ENCODE measurements at regions not wholly inside any gene's neighbourhood (a gene's known extent, or its start where the extent isn't known, plus 50 kb on each side); places are given as distances from the start of the nearest gene placed in this dataset.

DNA sequence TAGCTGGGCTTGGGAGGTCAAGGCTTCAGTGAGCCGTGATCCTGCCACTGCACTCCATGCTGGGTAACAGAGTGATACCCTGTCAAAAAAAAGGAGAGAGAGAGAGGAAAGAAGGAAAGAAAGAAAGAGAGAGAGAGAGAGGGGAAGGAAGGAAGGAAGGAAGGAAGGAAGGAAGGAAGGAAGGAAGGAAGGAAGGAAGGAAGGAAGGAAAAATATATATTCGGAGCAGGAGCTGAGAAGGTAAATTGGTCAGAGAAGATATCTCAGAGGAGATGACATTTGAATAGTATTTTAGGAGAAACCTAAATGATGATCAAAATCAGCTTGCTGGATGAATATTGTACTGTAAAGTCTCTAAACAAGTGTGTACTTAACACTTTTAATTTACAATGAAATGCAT lies 633.1 kb downstream of the ZPLD1 start:
- DNase-seq, result no peak

DNA sequence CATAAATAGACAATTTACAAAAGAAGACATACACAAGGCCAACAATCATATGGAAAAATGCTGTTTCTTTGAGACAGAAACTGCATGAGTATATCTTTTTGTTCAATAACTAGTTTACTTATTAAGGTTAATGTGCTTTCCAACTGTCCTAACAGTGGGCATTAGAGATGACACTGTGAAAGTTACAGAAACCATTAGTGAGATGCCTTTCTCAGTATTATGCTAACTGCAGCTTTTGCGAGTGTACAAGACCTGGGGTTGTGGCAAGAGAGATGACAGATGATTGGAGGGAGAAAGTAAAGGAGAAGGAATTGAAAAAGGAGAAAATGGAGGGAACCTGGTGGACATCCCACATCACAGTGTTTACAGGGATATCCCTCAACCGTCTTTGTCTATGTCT lies 640.5 kb downstream of the ZPLD1 start:
- no peak for DNase-seq

DNA sequence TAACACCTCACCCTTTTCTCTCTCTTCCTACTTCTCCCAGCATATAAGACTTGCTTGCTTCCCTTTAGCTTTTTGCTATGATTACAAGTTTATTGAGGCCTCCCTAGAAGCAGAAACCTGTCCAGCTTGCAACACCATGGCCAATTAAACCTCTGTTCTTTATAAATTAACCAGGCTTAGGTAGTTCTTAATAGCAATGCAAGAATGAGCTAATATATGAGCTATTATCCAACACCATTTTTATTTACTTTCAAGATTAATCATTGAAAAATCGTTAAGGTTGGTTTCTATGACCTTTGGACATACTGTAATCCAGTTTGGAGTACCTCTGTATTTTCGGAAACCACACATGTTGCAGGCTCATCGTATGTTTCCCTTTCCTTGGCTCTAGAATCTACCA lies 643.1 kb downstream of the ZPLD1 start:
- DNase-seq, result no peak

DNA sequence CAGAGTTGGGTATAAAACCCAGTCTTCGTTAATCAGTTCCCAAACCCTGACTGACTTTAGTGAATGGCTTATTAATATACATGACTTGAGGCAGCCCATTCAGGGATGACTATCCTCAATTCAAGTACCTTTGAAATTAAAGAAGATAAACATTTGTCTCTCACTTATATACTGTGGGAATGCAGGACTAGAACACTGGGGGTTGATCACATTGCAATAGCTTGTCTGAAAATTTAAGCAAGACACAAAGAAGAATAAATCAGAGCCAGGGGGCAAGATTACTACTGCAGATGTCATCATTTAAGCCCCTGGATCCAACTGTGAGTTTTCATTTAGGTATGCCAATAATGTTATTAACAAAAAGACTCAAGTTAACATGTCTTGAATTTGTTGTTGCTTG lies 647.7 kb downstream of the ZPLD1 start:
- no peak for DNase-seq

DNA sequence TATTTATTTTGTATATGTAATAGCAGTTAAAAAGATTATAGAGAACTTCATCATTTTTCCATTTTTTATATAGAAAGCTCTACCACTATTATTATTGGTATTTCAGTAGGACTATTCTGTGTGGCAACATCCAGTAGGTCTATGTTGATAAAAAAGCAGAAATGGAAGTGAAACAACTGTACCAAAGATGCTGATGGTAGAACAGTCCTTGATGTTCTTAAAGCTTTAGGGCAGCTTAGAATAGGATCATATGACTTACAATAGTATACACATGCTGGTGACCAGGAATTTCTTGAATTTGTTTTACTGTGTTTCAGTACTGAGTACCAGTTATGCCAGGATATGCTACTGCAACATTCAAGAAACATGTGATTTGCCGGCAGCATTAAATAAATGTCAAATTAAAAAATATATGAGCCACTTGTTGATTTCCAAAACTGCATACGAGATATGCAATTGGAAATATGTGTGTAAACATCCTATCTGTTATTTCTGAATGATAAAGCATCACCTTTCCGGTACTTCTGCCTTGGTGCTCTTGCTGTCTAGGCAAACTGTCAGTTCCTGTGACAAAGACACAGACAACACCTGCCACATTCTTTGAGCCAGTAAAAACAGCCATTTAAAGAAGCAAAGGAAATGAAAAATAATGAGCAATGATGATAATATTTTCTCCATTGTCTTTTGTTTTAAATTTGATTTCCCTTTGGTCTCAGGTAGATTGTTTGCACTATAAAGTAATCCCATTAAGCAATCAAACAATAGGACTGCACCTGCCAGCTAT lies 649.2 kb downstream of the ZPLD1 start:
- DNase-seq, result no peak

DNA sequence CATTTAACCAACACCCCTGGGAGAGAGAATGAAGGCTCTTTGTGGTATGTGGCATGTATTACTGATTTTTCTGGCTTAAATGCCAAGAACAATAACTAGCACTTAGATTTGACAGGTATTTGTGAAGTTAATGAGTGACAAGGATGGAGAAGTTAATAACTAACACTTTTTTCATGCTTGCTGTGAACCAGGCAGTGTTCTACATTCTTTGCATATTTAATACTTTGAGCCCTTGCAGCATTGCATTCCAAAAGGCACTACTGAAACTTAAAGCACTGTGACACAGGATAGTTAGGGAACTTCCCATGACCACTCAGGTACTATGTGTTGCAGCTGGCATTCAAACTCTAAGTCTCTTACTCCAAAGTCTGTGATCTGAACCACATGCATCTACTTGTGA lies 650.6 kb downstream of the ZPLD1 start:
- no peak for DNase-seq

DNA sequence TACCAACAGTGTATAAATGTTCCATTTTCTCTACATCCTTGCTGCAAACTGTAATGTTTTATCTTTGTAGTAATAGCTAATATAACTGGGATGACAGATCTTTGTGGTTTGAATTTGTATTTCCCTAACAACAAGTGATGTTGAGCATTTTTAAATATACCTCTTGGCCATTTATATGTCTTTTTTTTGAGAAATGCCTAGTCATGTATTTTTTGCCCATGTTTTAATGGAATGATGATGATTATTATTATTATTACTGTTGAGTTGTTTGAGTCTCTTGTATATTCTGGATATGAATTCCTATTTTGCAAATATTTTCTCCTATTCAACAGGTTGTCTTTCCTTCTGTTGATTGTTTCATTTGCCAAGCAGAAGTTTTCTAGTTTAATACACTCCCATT lies 654.9 kb downstream of the ZPLD1 start:
- no peak for DNase-seq

DNA sequence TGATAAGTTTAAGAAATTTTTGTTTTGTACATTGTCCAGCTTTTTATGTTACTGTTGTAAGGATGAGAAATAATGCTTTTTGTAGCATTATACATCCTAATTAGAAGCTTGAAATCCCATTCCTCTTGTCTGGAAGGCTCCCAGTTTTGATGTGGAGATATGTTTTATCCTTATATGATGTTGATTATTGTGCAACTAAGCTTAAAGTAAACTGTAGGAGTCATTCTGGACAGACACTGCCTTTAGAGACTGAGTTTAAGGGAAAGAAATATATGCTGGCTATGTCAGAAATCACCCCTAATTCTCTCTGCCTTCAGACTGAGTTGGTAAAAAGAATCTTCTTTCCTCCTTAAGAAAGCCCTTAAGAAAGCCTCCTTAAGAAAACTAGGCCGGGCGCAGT lies 670.4 kb downstream of the ZPLD1 start:
- no peak for DNase-seq

DNA sequence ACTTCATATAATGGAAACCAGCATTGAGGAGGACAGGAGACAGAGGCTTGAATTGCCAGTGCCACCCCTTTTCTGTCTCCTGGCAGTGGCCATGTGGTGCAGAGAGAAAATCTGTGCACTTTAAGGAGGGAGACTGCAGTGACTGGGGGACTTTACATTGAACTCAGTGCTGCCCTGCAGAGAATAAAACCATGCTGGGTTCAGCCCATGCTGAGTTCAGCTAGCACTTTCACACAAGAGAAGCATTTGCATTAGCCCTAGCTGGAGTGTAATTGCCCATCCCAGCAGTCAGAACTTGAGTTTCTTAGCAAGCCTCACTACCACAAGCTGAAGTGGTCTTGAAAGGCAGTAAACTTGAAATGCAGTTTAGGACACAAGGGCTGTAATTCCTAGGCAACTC lies 677.5 kb downstream of the ZPLD1 start:
- no peak for DNase-seq

DNA sequence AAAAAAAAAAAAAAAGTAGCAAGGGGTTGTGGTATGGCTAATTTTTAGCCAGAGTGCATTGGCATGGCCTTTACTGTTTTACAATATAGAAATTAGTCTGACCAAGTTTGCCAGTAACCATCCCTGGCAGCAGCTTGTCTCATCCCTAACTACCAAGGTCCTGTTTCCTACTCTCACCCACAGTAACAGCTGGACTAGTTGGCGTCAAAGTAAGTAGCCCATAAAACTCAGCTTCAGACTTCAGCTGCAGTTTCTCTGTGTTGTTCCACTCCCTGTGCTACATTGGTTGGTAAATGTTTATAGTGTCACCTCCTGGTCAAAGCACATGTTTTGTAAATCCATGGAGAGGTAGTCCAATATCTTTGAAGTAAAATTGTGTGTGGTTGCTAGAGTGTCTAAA lies 691.3 kb downstream of the ZPLD1 start:
- no peak for DNase-seq

DNA sequence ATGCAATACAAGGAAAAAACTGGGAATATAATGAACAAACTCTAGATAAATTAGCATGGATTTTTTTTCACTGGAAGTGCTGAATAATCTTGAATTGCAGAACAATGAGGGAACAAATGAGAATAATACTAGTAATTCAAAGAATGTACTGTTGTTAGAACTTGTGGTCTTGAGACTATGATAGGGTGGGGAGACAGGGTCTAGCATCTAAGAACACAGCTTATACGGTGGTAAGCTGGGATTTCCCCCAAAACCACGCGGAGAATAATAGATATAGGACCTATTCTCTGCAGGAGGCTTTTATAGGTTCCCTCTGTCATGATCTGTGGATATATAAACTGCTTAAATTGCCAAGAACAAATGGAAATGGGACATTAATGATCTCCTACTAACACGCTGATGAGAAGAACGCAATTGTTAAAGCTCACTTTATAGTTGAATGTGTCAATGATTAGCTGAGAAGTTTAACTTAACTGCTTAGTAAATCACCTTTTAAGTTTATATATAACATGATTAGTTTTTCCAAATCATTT lies 692.3 kb downstream of the ZPLD1 start:
- DNase-seq, result no peak

DNA sequence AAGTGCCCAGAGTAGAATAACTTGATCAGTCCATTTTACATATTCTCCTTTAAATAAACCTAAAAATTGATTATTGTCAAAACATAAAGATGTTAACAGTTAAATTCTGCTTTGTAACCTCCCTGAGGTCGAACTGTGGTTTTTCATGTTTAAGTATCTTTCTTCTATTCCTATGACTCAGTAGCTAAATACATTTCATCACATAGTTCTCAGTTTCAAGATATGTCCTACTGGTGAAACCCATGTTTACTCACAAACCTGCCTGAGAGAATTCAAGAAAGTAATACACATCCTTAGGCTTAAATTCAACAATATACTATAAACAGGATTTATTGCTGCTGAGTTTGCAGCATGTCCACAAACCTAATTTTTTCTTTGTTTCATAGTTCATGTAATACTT lies 692.9 kb downstream of the ZPLD1 start:
- DNase-seq, result no peak

DNA sequence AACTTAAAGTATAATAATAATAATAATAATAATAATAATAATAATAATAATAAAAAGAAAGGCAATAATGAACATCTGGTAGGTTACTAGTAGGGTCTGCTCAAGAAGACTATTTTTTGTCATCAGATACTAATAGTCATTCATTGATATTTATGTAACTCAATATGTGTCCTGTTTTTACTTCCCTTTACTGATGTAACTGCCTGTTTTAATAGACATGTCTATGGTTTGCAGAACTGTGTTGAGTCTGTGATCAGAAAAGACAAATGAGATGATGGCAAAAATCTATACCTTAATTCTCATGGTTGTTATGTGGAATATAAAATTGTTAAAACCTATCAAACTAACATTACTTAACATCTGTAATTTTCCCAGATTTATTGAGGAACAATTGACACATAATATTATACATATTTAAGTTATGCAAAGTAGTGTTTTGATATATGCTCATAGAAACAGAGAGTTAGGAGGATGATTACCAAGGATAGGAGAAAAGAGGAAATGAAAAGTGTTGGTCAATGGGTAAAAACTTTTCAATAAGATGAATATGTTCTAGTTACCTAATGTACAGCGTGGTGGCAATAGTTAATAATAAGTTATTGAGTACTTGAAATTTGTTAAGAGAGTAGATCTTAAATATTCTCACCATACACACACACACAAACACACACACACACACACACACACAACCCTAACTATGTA lies 699.4 kb downstream of the ZPLD1 start:
- no peak for DNase-seq

DNA sequence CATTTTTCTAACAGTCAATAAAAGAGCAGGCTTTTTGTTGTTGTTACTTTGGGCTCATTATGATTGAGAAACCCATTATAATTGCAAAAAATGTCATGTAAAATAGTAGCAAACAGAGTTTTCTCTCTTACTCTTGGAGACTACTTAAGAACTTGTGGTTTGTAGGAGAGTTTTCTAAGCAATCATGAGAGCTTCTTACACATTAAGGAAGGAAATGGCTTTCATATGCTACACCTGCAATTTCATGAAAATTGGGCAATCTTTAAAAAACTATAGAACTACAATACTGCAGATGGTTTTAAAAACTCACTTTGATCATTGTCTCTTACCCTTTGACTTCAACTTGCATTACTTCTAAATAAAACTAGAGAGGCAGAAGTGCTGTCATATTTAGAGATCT lies 701.8 kb downstream of the ZPLD1 start:
- DNase-seq, result no peak

DNA sequence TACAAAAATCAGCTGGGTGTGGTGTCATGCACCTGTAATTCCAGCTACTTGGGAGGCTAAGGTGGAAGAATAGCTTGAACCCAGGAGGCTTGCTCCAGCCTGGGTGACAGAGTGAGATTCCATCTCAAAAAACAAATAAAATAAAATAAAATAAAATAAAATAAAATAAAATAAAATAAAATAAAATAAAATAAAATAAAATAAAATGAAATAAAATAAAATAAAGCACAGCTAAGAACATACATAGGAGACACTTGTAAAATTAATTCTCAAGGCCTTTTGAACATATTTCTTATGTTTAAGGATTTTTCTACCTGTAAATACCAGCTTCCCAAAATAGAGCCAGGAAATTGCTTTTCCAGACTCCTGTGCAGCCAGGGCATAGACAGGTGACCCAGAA lies 703.0 kb downstream of the ZPLD1 start:
- no peak for DNase-seq

DNA sequence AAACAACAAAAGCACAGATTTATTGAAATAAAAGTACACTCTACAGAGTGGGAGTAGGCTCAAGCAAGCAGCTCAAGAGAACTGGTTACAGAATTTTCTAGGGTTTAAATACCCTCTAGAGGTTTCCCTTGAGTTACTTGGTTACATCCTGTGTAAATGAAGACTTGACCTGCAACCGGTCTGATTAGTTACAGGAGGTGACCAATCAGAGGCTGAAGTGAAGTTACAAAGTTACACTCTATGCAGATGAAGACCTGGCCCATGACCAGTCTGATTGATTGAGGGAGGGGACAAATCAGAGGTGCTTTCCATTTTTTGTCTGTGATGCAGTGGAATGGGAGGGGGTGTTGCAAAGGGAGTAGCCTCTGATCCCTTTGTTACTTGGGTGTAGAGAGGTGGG lies 723.4 kb downstream of the ZPLD1 start:
- DNase-seq, result no peak

DNA sequence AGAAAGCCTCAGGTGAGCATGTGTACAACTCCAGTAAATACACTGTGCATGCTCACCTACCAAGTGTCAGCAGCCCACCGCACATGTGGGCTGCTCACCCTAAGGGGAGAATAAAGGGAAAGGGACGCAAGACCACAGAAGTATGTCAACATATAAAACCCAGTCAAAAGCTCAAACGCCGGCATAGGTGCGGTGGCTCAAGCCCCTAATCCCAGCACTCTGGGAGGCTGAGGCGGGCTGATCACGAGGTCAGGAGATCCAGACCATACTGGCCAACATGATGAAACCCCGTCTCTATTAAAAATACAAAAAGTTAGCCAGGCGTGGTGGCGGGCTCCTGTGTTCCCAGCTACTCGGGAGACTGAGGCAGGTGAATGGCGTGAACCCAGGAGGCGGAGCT lies 732.1 kb downstream of the ZPLD1 start:
- DNase-seq, result no peak

DNA sequence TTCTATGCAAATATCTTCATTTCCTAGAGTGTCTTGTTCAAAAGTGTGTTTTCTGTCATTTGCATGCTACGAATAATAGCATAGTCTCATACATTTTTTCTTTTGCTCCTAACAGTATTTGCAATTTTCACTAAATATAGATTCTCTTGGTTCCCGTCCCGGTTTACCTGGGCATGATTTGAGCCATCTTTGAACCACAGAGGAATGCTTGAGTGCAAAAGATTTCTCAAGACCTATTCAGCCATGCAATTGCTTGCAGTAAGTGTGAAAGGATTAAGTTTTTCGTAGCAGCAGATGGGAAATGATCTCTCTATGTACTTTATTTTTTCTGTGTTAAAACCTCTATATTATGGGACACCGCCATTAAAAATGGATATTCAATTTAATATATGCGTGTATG lies 733.0 kb downstream of the ZPLD1 start:
- no peak for DNase-seq

DNA sequence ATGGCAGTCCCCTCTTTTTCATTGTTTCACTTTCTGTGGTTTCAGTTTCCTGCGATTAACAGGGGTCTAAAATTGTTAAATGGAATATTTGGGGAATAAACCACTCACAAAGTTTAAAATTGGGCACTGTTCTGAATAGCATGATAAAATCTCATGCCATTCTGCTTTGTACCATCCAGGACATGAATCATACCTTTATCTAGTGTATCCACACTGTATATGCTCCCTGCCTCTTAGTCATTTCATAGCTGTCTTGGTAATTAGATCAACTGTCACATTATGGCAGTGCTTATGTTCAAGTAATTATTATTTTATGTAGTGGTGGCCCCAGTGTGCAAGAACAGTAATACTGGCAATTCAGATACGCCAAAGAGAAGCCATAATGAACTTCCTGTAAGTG lies 734.5 kb downstream of the ZPLD1 start:
- DNase-seq, result no peak

DNA sequence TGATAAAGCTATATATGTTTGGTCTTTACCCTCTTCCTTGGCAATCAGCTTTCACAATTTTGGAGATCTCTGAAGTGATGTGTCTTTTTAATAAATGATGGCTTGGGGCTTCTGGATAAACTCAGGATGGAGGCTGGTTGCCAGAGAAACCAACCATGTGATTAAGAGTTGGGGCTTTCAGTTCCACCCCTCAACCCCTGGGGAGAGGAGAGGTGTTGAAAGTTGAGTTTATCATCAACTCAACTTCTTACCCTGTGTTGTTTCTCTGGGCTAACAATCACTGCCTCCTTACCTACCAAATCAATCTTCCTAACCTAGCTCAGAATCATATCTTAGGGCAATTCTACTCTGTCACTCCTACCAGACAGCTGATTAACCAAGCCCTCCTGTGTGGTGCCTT lies 735.8 kb downstream of the ZPLD1 start:
- DNase-seq, result no peak

DNA sequence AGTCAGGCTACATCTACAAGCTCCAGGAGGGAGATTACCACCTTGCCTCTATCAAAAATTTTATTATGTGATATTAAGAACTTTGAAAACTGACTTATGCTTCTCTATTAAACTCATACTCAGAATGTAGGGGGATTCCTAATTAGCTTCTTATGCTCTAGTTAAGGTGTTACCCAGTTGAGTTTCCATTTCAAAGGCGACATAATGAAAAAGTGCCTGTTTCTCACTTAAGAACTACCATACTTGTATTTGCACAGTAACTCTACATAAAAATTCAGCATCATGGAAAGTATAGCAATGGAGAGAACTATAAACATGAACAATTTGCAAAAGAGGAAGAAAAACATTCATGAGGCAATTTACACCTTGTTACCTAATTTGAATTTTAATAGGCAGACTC lies 739.1 kb downstream of the ZPLD1 start:
- DNase-seq, result no peak

DNA sequence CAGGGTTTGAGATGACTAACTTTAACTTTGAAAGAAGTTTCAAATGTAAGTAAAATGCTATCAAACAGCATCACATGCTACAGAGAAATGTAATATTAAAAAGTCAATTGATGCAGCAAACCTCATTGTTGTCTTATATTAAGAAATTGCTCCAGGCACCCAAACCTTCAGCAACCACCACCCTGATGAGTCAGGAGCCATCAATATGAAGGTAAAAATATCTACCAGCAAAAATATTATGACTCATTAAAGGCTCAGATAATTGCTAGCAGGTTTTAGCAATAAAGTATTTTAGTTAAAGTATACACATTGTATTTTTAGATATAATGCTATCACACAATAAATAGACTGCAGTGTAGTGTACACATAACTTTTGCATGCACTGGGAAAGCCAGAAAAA lies 746.3 kb downstream of the ZPLD1 start:
- DNase-seq, result no peak

DNA sequence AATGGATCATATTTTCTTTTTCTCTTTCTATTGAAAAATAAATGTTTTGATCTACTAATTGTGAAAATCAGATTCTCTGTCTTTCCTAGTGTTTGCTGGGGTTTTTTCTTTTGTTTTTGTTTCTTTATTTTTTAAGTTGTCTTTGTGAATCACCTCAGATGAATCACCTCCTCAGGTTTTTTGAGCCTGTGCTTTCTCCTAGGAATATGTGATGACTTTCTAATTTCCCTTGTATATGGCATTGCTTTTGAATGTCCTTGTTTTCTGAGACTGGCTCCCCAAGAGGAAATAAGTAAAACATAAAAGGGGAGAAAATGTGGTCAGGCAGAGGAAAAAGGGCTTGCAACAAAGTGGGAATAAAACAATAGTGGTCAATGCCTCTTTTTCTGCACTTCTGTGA lies 750.0 kb downstream of the ZPLD1 start:
- DNase-seq, result no peak

DNA sequence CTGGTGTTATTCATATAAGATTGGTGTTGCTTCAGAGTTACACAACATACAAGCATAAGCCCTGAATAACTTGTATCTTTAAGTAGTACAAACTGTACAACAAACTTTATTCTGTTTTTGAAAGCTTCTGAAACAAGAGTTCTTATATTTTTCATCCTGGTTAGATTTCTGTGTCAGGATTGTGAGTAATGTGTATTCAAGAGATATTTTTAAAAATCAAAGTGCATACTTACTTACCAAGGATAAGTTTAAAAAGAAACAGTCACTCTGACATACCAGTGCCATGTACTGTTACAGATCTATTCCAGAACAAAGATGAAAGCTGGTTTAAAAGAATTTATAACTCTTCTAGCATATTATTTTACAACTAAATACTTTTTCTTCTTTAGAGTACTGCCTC lies 755.1 kb downstream of the ZPLD1 start:
- DNase-seq, result no peak

DNA sequence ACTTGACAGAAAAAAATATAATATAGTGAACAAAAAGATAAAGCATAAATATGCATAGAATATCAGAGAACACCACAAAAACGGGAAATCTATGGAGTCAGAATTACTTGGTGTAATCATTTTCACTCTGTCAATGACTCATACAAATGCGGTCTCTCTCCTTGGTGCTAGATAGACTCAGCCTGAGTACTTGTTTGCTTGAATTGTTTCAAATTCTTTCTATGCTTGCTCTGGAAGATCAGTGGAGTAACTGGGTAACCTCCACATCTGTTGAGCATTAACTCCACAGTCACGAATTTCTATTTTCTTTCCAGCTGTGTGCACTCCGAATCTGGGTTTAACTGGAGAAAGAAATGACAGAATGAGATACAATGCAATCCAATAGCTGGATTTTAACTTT lies 760.4 kb downstream of the ZPLD1 start:
- no peak for DNase-seq
